SU-DHL-6 (cell line): ENCODE measurements at regions not wholly inside any gene's neighbourhood (a gene's known extent, or its start where the extent isn't known, plus 50 kb on each side); places are given as distances from the start of the nearest gene placed in this dataset.

Experiments used
- H2AFZ ChIP-seq: fragments of 200-600 bp; sonication (generic); 2 replicates; pipeline ENCODE4 v1.6.1; 2014; ENCODE audit warnings: low read depth, mild to moderate bottlenecking, moderate library complexity, mixed read lengths, antibody characterized with exemption, low read length; ENCODE audit not compliant: severe bottlenecking
- H3F3A ChIP-seq: fragments of 200-600 bp; shearing (Covaris generic); 2 replicates; pipeline ENCODE4 v1.6.0; 2016; ENCODE audit warnings: antibody characterized with exemption, mild to moderate bottlenecking; ENCODE audit not compliant: insufficient read depth
- H3K27ac ChIP-seq: fragments of 200-600 bp; sonication (generic); 2 replicates; pipeline ENCODE4 v1.5.1; 2016; ENCODE audit warnings: low read depth, mild to moderate bottlenecking, low read length, moderate library complexity, mixed read lengths
- H3K27me3 ChIP-seq: fragments of 200-600 bp; sonication (generic), shearing (Covaris generic); 2 replicates; pipeline ENCODE4 v1.6.0; 2014; ENCODE audit warnings: mild to moderate bottlenecking, low read length
- H3K36me3 ChIP-seq: fragments of 200-600 bp; sonication (generic); 2 replicates; pipeline ENCODE4 v1.6.1; 2014; ENCODE audit warnings: mild to moderate bottlenecking, low read length, mixed read lengths
- H3K4me2 ChIP-seq: fragments of 300-600, 200-600 bp; shearing (Covaris generic), sonication (generic); 2 replicates; pipeline ENCODE4 v1.6.0; 2014; ENCODE audit warnings: low read length, low read depth, mild to moderate bottlenecking; ENCODE audit not compliant: poor library complexity, severe bottlenecking
- H3K4me3 ChIP-seq: fragments of 200-600 bp; sonication (generic); 2 replicates; pipeline ENCODE4 v1.5.1; 2014; ENCODE audit warnings: antibody characterized with exemption, low read length, mild to moderate bottlenecking, mixed read lengths; ENCODE audit not compliant: insufficient read depth, poor library complexity, severe bottlenecking
- H3K79me2 ChIP-seq: fragments of 200-600 bp; sonication (generic); 2 replicates; pipeline ENCODE4 v1.6.1; 2014; ENCODE audit warnings: mild to moderate bottlenecking, low read length, moderate library complexity; ENCODE audit not compliant: insufficient read depth
- H3K9ac ChIP-seq: fragments of 200-600 bp; sonication (generic); 2 replicates; pipeline ENCODE4 v1.7.0; 2014; ENCODE audit warnings: mild to moderate bottlenecking, low read length
- H3K9me2 ChIP-seq: fragments of 200-600 bp; sonication (generic); replicated peaks from 2 replicates; pipeline ENCODE4 v1.6.1; 2014; ENCODE audit warnings: low read length; ENCODE audit not compliant: insufficient read depth
- H3K9me3 ChIP-seq: fragments of 200-600 bp; sonication (generic); 2 replicates; pipeline ENCODE4 v1.6.1; 2014; ENCODE audit warnings: low read length, mixed read lengths; ENCODE audit not compliant: insufficient read depth
- H4K20me1 ChIP-seq: fragments of 200-600 bp; sonication (generic); 2 replicates; pipeline ENCODE4 v1.6.1; 2014; ENCODE audit warnings: low read depth, mild to moderate bottlenecking, antibody characterized with exemption, low read length, moderate library complexity, mixed read lengths
- EZH2phosphoT487 ChIP-seq: fragments of 200-600 bp; sonication (generic), shearing (Covaris generic); conservative IDR thresholded peaks from 2 replicates; pipeline ENCODE4 v1.6.1; 2018; ENCODE audit warnings: mild to moderate bottlenecking, antibody characterized with exemption, low read length, moderate library complexity, mixed read lengths
- TF ChIP-seq, protein P1 (sequence below): fragments of 200-600 bp; sonication (generic); IDR thresholded peaks from one replicate; pipeline ENCODE4 v1.5.1; 2017; ENCODE audit warnings: antibody characterized with exemption, mild to moderate bottlenecking, low read length, moderate library complexity; ENCODE audit not compliant: insufficient read depth, poor library complexity, severe bottlenecking

DNA sequence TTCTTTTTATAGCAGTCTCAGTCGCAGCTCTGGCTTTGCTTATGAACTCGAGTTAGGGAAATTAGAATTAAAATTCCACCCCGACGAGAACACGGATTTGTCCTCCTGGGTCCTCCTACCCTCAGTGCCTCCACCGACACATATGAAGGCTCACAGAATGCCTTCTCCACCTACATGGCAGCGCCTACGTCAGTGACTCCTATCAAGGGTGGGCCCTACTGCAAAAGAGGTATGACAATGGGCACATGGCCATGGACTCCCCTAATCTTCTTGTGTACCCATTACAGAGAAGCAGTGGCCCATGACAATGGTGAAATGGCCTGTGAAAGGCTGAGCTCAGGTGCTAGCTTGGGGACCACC, 173.0 kb upstream of the TLE3 start:
- TF ChIP-seq, protein P1, sequence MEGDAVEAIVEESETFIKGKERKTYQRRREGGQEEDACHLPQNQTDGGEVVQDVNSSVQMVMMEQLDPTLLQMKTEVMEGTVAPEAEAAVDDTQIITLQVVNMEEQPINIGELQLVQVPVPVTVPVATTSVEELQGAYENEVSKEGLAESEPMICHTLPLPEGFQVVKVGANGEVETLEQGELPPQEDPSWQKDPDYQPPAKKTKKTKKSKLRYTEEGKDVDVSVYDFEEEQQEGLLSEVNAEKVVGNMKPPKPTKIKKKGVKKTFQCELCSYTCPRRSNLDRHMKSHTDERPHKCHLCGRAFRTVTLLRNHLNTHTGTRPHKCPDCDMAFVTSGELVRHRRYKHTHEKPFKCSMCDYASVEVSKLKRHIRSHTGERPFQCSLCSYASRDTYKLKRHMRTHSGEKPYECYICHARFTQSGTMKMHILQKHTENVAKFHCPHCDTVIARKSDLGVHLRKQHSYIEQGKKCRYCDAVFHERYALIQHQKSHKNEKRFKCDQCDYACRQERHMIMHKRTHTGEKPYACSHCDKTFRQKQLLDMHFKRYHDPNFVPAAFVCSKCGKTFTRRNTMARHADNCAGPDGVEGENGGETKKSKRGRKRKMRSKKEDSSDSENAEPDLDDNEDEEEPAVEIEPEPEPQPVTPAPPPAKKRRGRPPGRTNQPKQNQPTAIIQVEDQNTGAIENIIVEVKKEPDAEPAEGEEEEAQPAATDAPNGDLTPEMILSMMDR: no peak
- no peak for TF ChIP-seq EZH2phosphoT487
- H3F3A ChIP-seq: no peaks in the 10 kb centered on the region
- no peak overlapping the region for H3K4me3 ChIP-seq
- H3K36me3 ChIP-seq: no peaks in the 10 kb centered on the region
- no peaks in the 10 kb centered on the region for H4K20me1 ChIP-seq
- no peaks in the 10 kb centered on the region for H3K9me2 ChIP-seq
- no peaks in the 10 kb centered on the region for H3K9me3 ChIP-seq
- H3K4me2 ChIP-seq: no peak overlapping the region
- H2AFZ ChIP-seq: no peak overlapping the region
- no peak overlapping the region for H3K9ac ChIP-seq
- no peaks in the 10 kb centered on the region for H3K79me2 ChIP-seq
- no peak overlapping the region for H3K27ac ChIP-seq
- H3K27me3 ChIP-seq: no peaks in the 10 kb centered on the region

DNA sequence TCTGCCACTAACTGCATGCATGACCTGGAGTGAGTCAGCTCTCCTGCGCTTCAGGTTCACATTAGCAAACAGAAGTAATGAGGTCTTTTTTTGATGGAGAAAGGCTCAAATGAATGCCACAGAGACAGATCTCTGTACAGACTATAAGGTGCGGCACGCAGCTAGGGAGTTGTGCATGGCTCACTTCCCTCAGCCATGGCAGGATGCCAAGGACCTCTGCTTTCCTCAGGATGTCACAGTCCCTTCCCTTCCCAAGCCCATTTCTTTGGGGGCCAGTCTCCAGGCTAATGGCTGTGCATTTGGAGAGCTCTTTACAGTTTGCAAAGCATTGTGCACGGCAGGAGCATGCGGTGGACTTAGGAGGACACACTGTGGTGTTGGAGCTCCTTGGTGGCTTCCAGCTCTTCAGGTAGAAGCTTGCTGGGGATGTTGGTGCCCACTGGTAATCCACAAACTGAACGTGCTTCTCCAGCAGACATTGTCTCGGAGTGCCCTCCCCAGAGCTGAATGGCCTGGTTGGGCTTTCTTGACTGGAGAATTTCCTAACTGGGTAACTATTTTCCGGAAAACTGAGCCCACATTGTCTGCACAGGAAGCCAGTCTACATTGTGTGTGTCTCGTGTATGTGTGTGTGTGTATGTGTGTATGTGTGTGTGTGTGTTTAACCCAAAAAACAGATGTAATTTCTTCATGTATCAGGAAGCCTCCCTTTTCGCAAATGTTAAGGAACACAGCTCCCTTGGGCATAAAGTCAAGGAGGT, 172.5 kb upstream of the TLE3 start:
- no peak overlapping the region for H3K4me2 ChIP-seq
- H3K4me3 ChIP-seq: no peak overlapping the region
- no peaks in the 10 kb centered on the region for H4K20me1 ChIP-seq
- H3K79me2 ChIP-seq: no peaks in the 10 kb centered on the region
- H3K9me2 ChIP-seq: no peaks in the 10 kb centered on the region
- no peak overlapping the region for H2AFZ ChIP-seq
- no peak for TF ChIP-seq EZH2phosphoT487
- TF ChIP-seq, protein P1: no peak
- H3K36me3 ChIP-seq: no peaks in the 10 kb centered on the region
- H3K9ac ChIP-seq: no peak overlapping the region
- H3K27me3 ChIP-seq: no peaks in the 10 kb centered on the region
- H3F3A ChIP-seq: no peaks in the 10 kb centered on the region
- H3K27ac ChIP-seq: no peak overlapping the region
- no peaks in the 10 kb centered on the region for H3K9me3 ChIP-seq

DNA sequence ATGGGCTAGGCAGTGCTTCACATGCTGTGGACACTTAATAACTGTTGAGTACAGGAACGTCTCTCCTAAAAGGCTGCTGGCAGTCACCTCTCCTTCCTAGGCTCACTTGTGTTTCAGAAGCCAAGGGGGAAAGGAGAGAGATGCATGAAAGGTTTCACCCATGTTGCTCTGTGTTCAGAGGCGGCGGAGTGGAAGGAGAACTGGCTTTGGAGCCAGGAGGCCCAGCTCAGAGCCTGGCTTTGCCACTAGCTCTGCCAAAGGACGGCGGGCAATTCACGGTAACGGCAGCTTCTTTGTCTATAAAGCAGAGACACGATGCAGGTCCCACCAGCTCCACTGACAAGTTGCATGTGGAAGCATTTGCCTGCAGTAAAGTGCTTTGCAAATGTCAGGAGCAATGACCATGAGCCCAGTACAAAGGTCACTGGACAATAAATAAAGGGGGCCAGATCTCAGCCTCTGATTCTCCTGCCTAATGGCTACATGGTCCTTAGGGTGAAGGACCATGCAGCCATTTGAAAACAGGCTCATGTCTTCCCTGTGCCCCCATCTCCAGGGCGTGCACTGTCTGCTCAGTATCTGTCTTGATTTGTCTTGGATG, 171.7 kb upstream of the TLE3 start:
- Histone ChIP-seq H4K20me1 (no peaks in the 10 kb centered on the region), H3K4me3 (no peak overlapping the region), H3K9me2 (no peaks in the 10 kb centered on the region), H3K9ac (no peak overlapping the region), H3K79me2 (no peaks in the 10 kb centered on the region), H3F3A (no peaks in the 10 kb centered on the region), H2AFZ (no peak overlapping the region), H3K27ac (no peak overlapping the region), H3K36me3 (no peaks in the 10 kb centered on the region), H3K9me3 (no peaks in the 10 kb centered on the region), H3K4me2 (peak overlapping the region; percentile 18), H3K27me3 (no peaks in the 10 kb centered on the region)
- TF ChIP-seq, protein P1: no peak
- TF ChIP-seq EZH2phosphoT487: no peak
